ENCODE measurements at regions not wholly inside any gene's neighbourhood (a gene's known extent, or its start where the extent isn't known, plus 50 kb on each side); places are given as distances from the start of the nearest gene placed in this dataset.
"Not testable (repeated sequence)": the region's sequence is repeated elsewhere in the genome, so short reads cannot be mapped to it uniquely, and the experiment has no call there.

DNA sequence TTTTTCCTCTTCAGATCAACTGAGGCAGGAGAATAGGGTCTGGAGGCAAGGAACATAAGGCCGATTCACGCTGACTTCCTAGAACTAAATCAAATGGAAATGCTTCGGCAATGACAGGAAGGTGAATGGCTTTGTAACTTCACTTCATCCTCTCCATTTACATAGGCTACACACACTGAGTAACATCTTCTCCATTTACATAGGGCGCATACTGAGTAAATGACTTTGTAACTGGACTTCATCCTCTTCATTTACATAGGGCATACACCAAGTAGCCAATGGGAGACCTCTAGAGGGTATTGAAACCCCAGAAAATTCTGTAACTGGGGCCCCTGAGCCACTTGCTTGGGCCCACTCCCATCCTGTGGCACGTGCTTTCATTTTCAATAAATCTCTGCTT, 71.0 kb upstream of the CPSF6 start:
- Mint-ChIP-seq H3K36me3 (no peaks in the 10 kb centered on the region), H3K4me1 (no peaks in the 10 kb centered on the region), H3K27ac (no peak overlapping the region), H3K9me3 (no peaks in the 10 kb centered on the region), H3K27me3 (peaks cover 0 to 3% (median 0%) of the 10 kb centered on the region in 5 donors), H3K4me3 (no peak overlapping the region)
- DNase-seq (no peak), ATAC-seq (no peak)
- POLR2A ChIA-PET, result no interaction called here

GRCh38 chr12:69168828-69169227, 70.5 kb upstream of the CPSF6 start:
- Mint-ChIP-seq H3K9me3 (no peaks in the 10 kb centered on the region), H3K36me3 (no peaks in the 10 kb centered on the region), H3K27ac (peak overlapping the region in 1 of 10 donors; percentile 22), H3K4me3 (no peak overlapping the region), H3K4me1 (no peaks in the 10 kb centered on the region), H3K27me3 (peaks cover 0 to 3% (median 0%) of the 10 kb centered on the region in 5 donors)
- POLR2A ChIA-PET, result no interaction called here
- no peak for DNase-seq
- no peak for ATAC-seq

GRCh38 chr12:69170293-69170692, 69.1 kb upstream of the CPSF6 start:
- Mint-ChIP-seq H3K27ac (no peak overlapping the region), H3K9me3 (no peaks in the 10 kb centered on the region), H3K27me3 (peaks cover 0 to 6% (median 2%) of the 10 kb centered on the region in 5 donors), H3K36me3 (no peaks in the 10 kb centered on the region), H3K4me1 (no peaks in the 10 kb centered on the region), H3K4me3 (no peak overlapping the region)
- POLR2A ChIA-PET, result no interaction called here
- DNase-seq (no peak), ATAC-seq (no peak)

DNA sequence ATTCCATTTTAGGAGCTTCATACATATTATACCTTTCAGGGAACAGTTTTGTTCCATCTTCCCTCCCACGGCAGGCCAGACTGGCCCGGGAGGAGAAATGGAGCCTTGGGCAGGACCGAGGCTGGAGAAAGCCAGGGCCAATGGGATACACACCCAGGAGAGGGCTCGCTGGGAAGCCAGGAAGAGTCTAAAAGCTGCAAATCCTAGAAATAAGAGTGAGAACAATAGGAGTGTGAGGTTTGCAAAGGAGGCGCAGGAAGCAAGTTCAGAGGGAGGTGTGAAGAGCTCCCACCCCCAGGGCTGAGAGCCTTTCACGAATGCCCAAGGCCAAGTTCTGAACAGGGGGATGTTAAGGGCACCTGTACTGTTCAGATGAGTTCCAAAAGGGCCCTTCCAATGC, 67.5 kb upstream of the CPSF6 start:
- Mint-ChIP-seq H3K9me3 (peaks cover 0 to 3% (median 0%) of the 10 kb centered on the region in 9 donors), H3K27ac (peak overlapping the region in 1 of 10 donors; percentile 18), H3K27me3 (peaks cover 0 to 6% (median 0%) of the 10 kb centered on the region in 5 donors), H3K36me3 (peaks cover 0 to 3% (median 0%) of the 10 kb centered on the region in 3 donors), H3K4me3 (no peak overlapping the region), H3K4me1 (no peaks in the 10 kb centered on the region)
- DNase-seq, result no peak
- no peak for ATAC-seq
- POLR2A ChIA-PET, result no interaction called here

DNA sequence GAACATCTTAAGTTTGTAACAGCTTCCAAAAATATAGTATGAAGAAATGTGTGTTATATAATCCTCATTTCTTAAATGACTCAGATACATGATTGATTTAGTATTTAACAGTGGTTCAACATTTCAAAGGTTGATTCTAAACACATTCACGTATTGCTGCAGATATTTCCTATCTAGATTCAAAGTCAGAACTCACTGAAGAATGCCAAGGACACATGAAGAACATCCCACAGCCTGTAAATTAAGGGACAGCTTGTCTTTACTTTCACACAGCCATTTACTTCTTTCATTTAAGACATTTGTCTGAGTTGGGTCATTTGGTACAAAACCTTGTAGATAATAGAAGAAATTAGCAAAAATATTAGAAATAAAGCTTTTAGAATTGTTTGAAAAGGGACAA, 66.9 kb upstream of the CPSF6 start:
- no peak for DNase-seq
- no peak for ATAC-seq
- peaks cover 0 to 6% (median 0%) of the 10 kb centered on the region in 5 donors for H3K27me3 Mint-ChIP-seq
- peak overlapping the region in 1 of 10 donors; percentile 6 for H3K27ac Mint-ChIP-seq
- H3K36me3 Mint-ChIP-seq, result peaks cover 0 to 3% (median 0%) of the 10 kb centered on the region in 3 donors
- H3K4me3 Mint-ChIP-seq, result no peak overlapping the region
- POLR2A ChIA-PET, result no interaction called here
- H3K4me1 Mint-ChIP-seq, result no peaks in the 10 kb centered on the region
- peaks cover 0 to 3% (median 0%) of the 10 kb centered on the region in 9 donors for H3K9me3 Mint-ChIP-seq

DNA sequence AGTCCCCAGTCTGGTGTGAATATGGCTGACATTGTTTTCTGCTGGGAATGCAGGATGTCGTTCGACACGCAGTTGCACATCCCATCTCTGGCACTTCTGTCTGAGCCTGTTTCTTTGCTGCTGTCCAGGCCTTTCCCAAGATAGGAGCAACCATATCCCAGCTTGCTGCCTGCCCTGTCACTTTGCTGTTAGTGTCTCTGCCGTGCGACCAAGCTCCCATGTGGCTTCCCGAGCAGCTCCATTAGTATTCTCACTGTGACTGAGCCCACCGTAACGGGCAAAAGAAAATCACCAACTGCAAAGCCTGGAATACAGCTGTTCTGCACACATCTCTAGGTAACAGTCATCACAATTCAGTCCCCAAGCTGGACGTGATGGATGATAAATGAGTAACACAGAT, 66.0 kb upstream of the CPSF6 start:
- POLR2A ChIA-PET, result no interaction called here
- no peaks in the 10 kb centered on the region for H3K4me1 Mint-ChIP-seq

DNA sequence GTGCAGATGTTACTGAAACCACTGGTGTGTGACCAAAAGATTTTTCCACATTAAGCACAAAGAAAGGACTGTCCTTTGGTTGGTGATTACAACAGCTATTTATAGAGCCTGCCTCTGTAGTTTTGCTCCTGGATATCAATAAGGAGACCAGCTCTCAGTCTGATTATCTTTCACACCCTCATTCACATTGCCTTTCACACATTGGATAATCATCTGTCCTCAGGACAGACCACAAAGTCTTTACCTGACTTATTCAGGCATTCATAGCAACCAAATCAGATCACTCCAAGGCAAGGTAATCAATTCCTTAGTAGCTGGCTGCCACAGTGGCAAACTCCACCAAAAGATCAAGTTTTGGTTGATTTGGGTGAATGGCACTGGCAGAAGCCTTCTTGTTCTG, 59.6 kb upstream of the CPSF6 start:
- no peak for ATAC-seq
- Mint-ChIP-seq H3K9me3 (peaks cover 0 to 6% (median 0%) of the 10 kb centered on the region in 9 donors), H3K27me3 (peaks cover 0 to 2% (median 1%) of the 10 kb centered on the region in 5 donors), H3K4me1 (no peaks in the 10 kb centered on the region), H3K27ac (no peak overlapping the region), H3K4me3 (no peak overlapping the region), H3K36me3 (peaks cover 0 to 3% (median 0%) of the 10 kb centered on the region in 3 donors)
- POLR2A ChIA-PET, result no interaction called here
- no peak for DNase-seq

More for the DNA sequence above, 66.0 kb upstream of the CPSF6 start:
- DNase-seq (no peak), ATAC-seq (no peak)
- Mint-ChIP-seq H3K9me3 (peaks cover 0 to 3% (median 0%) of the 10 kb centered on the region in 9 donors), H3K4me3 (no peak overlapping the region), H3K36me3 (peaks cover 0 to 3% (median 0%) of the 10 kb centered on the region in 3 donors), H3K27me3 (peaks cover 0 to 5% (median 0%) of the 10 kb centered on the region in 5 donors), H3K27ac (no peak overlapping the region)

- H3K4me1 Mint-ChIP-seq, H3K27ac Mint-ChIP-seq, POLR2A ChIA-PET, ATAC-seq, DNase-seq, H3K27me3 Mint-ChIP-seq, H3K4me3 Mint-ChIP-seq: not testable (repeated sequence)
- peaks cover 0 to 30% (median 14%) of the 10 kb centered on the region in 9 donors for H3K9me3 Mint-ChIP-seq
- H3K36me3 Mint-ChIP-seq, result peaks cover 0 to 16% (median 15%) of the 10 kb centered on the region in 3 donors
These were observed 51.8 kb upstream of the CPSF6 start for GRCh38 chr12:69187572-69187971.

GRCh38 chr12:69189378-69189978, 49.9 kb upstream of the CPSF6 start:
- Mint-ChIP-seq H3K4me3 (no peak overlapping the region), H3K36me3 (peaks cover 0 to 16% (median 15%) of the 10 kb centered on the region in 3 donors), H3K27ac (no peak overlapping the region), H3K9me3 (peaks cover 0 to 34% (median 13%) of the 10 kb centered on the region in 9 donors), H3K27me3 (peaks cover 0 to 2% (median 0%) of the 10 kb centered on the region in 5 donors), H3K4me1 (no peaks in the 10 kb centered on the region)
- DNase-seq, result no peak
- POLR2A ChIA-PET, result no interaction called here
- no peak for ATAC-seq
